NK-92 treated with Interleukin-12 subunit alpha and Interleukin-12 subunit beta, amount 100 ng/mL, for 24 hours (cell line): ENCODE measurements at regions not wholly inside any gene's neighbourhood (a gene's known extent, or its start where the extent isn't known, plus 50 kb on each side); places are given as distances from the start of the nearest gene placed in this dataset.

ENCODE experiments used
- DNase-seq: peaks from one replicate; lab custom pipeline; 2025; lab: John Stamatoyannopoulos, UW

GRCh38 chr12:90311561-90311960 lies 602.9 kb upstream of the ATP2B1 start:
- DNase-seq = no peak

DNA sequence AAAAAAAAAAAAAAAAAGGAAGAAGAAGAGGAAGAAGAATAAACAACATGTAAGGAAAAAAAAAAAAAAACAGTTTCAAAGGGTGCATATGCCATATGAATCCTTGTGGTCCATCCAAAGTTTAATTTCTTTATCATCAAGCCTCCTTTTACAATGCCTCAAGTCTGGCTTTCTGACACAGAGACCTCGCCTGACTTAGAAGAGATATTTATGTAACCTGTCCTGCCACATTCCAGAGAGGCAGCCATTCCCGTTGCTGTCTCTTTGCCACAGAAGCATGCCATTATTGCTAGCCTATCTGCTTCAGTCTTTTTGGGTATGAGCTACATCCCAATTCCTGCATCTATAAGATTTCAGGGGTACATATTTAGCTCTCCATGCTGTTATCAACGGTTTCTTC lies 596.7 kb upstream of the ATP2B1 start:
- no peak for DNase-seq

GRCh38 chr12:90304231-90304630 lies 595.6 kb upstream of the ATP2B1 start:
- no peak for DNase-seq

- DNase-seq = no peak
Measured at GRCh38 chr12:90303771-90304170, 595.1 kb upstream of the ATP2B1 start.

GRCh38 chr12:90301561-90302133 lies 593.0 kb upstream of the ATP2B1 start:
- DNase-seq = no peak

DNA sequence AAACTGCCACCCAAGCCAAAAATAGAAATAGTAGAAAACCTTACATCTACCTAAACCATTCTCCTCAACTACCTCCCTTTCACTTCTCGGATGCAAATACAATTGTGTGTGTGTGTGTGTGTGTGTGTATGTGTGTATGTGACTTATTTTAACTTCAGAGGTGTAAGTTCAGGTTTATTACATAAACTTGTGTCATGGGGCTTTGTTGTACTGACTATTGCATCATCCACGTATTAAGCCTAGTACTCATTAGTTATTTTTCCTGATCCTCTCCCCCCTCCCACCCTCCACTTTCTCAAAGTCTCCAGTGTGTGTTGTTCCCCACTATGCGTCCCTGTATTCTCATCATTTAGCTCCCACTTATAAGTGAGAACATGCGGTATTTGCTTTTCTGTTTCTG lies 592.5 kb upstream of the ATP2B1 start:
- no peak for DNase-seq

- DNase-seq = no peak
Measured at GRCh38 chr12:90299666-90300065, 591.0 kb upstream of the ATP2B1 start.

- DNase-seq = no peak
Measured at GRCh38 chr12:90299121-90299520, 590.5 kb upstream of the ATP2B1 start.

DNA sequence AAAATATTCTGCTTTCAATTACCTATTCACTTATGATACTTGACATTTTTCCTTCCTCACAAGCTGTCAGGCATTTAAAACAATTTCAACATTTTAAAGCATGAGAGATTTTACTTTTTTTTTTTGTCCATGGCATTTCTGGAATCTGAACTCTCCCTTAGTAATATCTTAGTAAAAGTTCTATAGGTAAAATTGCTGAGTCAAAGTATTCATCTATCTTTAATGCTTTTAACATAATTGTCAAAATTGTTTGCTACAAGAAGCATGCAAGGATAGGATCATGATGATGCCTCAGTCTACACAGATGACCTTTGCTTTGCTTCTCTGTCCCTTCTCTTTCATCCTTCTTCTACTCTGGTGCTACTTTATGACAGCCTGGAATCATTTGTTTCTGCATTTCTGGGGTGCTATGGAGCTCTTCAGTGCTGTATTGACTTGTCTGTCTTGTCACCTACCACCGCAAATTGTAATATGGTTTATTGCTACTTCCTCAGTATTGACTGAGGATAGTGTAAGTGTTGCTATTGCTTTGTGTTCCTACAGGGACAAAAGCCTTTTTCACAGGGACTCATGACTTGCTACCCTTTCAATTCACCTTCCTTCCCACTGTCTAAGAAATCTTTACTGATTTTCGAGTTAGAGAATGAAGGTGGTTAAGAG lies 589.8 kb upstream of the ATP2B1 start:
- DNase-seq = no peak

DNA sequence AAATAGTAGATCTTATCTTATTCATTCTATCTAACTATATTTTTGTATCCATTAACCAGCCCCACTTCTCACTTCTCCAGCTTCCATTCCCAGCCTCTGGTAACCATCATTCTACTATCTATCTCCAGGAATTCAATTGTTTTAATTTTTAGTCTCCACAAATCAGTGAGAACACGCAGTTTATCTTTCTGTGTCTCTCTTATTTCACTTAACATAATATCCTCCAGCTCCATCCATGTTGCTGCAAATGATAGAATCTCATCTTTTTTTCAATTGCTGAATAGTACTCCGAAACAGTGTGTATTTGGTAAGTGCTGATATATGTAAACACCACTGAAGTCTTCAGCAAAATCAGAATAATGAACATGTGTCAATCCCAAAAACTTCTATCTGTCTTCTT lies 587.2 kb upstream of the ATP2B1 start:
- no peak for DNase-seq

GRCh38 chr12:90292183-90292582 lies 583.5 kb upstream of the ATP2B1 start:
- DNase-seq = no peak

DNA sequence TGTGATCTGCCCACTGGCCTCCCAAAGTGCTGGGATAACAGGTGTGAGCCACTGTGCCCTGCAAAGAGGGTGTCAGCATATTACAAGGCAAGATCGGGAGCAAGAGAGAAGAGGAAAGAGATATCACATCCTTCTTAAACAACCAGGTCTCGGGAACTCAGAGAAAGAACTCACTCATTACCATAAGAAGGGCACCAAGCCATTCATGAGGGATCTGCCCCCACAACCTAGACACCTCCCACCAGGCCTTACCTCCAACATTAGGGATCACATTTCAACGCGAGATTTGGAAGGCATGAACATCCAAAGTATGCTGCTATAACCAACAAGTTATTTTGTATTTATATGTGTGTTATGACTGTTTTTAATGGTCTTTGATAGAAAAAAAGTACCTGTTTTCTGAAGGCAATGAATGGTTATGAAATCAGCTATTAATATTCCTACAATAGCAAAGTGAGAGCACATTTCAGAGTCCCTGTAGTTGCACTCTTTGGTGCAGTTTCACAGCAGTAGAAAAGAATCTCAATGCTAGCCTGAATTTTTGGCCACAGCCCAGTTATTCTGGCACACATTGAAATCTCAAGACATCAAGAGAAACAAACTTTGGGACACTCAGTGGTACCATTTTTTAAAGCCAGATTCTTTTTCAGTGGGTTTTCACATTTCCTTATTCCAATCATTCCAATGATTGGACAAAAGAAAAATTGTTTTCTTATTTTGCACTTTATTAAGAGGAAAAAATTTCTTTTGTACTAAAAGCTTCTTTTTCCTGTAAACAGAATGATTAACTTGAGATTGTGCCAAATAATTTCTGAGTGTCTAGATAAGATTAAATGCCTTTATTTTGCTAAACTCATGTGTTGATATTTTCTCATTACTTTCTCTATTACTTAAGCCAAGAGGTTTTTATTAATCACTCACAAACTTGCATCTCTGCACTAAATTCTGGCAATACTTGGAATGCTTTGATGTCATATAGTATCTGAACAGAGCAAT lies 582.6 kb upstream of the ATP2B1 start:
- no peak for DNase-seq

DNA sequence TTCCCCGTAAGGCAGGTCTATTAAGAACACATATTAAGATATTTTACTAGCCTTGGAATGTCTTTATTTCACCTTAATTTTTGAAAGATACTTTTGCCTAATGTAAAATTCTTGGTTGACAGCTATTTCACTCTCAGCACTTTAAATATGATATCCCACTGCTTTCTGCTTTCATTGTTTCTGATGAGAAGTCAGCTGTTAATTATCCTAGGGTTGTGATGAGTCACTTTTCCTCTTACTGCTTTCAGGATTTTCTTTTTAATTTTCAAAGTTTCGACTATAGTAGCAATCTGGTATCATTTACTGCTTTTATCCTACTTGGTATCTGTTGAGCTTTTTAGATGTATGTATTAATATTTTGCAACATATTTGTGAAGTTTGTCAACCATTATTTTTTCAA lies 578.9 kb upstream of the ATP2B1 start:
- DNase-seq = no peak

GRCh38 chr12:90281154-90281868 lies 572.7 kb upstream of the ATP2B1 start:
- no peak for DNase-seq

DNA sequence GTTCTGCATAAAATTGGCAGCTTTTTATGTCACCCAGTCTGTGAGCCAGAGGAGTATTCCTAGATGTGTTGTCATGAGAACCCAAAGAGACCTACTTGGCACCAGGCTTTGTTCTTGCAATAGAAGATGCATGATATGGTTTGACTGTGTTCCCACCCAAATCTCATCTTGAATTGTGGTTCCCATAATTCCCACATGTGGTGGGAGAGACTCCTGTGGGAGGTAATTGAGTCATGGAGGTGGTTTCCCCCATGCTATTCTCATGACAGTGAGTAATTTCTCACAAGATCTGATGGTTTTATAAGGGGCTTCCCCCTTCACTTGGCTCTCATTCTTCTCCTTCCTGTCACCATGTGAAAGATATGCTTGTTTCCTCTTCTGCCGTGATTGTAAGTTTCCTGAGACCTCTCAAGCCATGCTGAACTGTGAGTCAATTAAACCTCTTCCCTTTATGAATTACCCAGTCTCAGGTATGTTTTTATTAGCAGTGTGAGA lies 572.0 kb upstream of the ATP2B1 start:
- no peak for DNase-seq

GRCh38 chr12:90280033-90280432 lies 571.4 kb upstream of the ATP2B1 start:
- no peak for DNase-seq

DNA sequence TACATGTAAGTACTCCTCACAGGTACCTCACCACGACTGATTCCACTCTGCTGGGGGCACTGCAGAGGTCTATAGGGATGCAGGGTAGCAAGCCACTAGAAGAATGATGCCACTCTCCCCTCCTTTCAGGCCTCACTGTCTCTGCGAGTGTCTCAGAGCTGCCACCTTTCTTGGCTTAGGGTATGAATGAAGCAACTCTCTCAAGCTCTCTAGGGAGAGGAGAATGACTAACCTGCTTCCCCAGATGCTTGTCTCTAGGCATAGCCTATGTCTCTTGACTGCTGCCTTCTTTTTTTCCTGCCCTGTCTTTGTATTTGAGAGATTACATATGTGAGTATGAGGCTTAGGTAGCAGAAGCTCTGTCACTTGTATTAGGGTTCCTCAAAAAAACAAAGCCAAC lies 566.5 kb upstream of the ATP2B1 start:
- no peak for DNase-seq

- no peak for DNase-seq
Measured at GRCh38 chr12:90274407-90274806, 565.8 kb upstream of the ATP2B1 start.

DNA sequence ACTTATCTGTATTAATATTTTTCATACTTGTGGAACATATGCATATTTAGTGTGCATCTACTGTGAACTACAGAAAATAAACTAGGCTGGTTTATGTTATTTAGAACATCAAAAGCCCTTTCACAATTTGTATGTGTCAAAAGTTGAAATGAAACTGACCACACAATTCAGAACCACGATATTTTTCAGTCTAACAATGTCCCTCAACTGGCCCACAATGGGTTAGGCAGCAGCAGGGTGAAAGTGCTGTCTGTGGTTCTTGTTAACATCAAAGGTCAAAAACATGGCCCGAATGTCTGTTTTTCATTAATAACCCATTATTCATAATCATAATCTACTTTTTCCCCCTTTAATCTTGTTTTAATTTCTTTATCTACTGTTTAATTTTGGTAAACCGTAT lies 559.9 kb upstream of the ATP2B1 start:
- no peak for DNase-seq

DNA sequence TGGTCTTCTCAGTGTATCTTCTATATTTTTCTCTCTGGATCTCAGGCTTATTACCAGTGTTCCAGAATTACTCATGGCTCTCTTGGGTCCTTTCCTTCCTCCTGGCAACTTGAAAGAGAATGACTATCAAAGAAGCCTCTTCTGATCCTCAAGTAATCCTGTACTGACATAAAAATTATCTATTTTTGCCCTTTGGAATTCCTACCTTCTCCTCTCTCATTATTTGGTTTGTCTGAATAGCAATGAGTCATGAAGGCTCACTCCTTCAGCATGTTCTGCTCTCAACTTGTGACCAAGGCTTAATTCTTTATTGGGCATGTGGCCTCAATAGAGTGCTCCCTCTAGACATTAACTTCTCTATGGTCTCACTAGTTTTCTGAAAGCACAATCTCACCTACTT lies 553.6 kb upstream of the ATP2B1 start:
- DNase-seq = no peak

DNA sequence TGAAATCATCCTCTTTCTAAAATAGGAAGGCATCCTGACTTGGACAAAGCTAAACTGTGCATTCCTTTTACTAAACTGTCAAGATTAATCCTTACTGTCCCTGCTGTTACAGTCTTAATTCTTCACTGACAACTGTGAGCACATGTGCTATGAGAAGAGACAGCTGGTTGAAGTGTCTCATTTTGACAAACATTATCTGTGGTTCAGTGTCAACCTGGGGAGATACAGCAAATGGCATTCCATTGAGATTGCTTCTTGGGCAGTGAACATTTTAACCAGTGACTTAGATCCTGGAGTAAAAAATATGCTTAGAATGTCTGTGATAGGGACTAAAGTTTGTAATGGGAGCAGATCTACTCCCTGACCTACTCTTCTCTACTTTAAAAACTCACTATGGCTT lies 552.6 kb upstream of the ATP2B1 start:
- no peak for DNase-seq

DNA sequence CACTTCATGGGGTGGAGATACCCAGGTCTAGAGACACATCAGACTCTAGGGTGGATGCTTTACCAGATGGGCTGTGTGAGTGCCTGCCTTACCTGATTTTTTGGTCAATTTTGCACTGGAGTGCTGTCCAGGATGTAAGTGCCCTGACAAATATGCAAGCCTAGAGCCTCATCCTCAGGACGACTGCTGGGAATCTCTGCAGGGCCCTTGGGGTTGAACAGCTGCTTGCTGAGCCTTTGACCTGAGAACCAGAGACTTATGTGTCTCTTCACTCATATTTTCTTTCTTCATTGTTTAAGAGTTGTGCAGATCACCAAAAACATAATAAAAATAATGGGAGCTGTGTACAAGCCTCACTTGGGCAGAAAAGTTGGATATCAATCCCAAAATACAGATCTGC lies 551.5 kb upstream of the ATP2B1 start:
- DNase-seq = no peak
